ENCODE measurements at regions not wholly inside any gene's neighbourhood (a gene's known extent, or its start where the extent isn't known, plus 50 kb on each side); places are given as distances from the start of the nearest gene placed in this dataset.
"Not testable (repeated sequence)": the region's sequence is repeated elsewhere in the genome, so short reads cannot be mapped to it uniquely, and the experiment has no call there.

DNA sequence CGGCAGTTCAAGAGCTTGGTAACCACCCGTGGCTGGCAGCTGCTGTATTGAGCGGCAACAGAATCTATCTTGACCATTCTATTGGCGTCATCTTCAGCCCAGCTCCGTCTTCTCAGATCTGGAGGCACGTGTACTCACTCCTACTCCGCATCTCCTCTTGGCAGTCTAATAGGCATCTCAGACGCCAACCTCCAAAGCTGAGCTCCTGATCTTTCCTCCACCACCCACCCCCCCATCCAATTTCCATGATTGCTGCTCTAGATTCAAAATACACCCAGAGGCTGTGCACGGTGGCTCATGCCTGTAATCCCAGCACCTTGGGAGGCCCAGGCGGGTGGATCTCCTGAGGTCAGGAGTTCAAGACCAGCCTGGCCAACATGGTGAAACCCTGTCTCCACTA is 84.6 kb upstream of the CASZ1 start:
- no peak for DNase-seq
- Histone ChIP-seq H3K9me3 (no peaks in the 10 kb centered on the region), H3K27ac (no peak overlapping the region), H3K4me3 (no peak overlapping the region), H3K27me3 (no peaks in the 10 kb centered on the region), H3K4me1 (no peaks in the 10 kb centered on the region), H3K36me3 (no peaks in the 10 kb centered on the region)
- TF ChIP-seq CTCF (IDR thresholded peaks at IDR 0.05) (no peak), POLR2A (IDR thresholded peaks at IDR 0.05) (no peak), POLR2AphosphoS5 (IDR thresholded peaks at IDR 0.05) (no peak), EP300 (IDR thresholded peaks at IDR 0.05) (no peak)
- no peak for ATAC-seq (ENCODE audit: low FRiP score in 2 of 2)
- 86 to 96% methylated on average over 10 of the region's 10 CpGs for WGBS, 2 donors

- Histone ChIP-seq H3K4me1 (no peaks in the 10 kb centered on the region), H3K27me3 (no peaks in the 10 kb centered on the region), H3K9me3 (no peaks in the 10 kb centered on the region), H3K27ac (no peak overlapping the region), H3K4me3 (no peak overlapping the region), H3K36me3 (no peaks in the 10 kb centered on the region)
- ATAC-seq (ENCODE audit: low FRiP score in 2 of 2) (no peak), DNase-seq (no peak)
- TF ChIP-seq POLR2A (IDR thresholded peaks at IDR 0.05) (no peak), EP300 (IDR thresholded peaks at IDR 0.05) (no peak), CTCF (IDR thresholded peaks at IDR 0.05) (no peak)
- 89% methylated on average over 4 of the region's 4 CpGs for WGBS, 2 donors
Measured at GRCh38 chr1:10882069-10882468, 85.6 kb upstream of the CASZ1 start.

DNA sequence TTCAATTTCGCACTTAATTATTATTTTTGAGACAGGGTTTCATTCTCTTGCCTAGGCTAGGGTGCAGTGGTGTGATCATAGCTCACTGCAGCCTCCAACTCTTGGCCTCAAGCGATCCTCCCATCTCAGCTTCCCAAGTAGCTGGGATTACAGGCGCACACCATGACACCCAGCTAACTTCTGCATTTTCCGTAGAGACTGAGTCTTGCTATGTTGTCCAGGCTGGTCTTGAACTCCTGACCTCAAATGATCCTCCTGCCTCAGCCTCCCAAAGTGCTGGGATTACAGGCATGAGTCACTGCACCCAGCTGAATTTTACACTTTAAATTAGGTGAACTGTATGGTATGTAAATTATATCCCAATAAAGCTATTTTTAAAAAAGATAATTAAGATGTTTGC is 90.6 kb upstream of the CASZ1 start:
- H3K9me3 ChIP-seq; DNase-seq; H3K4me3 ChIP-seq; H3K36me3 ChIP-seq; ATAC-seq (ENCODE audit: low FRiP score in 2 of 2); H3K27ac ChIP-seq: not testable (repeated sequence)
- H3K27me3 ChIP-seq, result peaks cover 0 to 13% (median 7%) of the 10 kb centered on the region in 4 donors
- 87 to 93% methylated on average over 4 of the region's 4 CpGs for WGBS, 2 donors
- H3K4me1 ChIP-seq, result peaks cover 0 to 13% (median 5%) of the 10 kb centered on the region in 4 donors

DNA sequence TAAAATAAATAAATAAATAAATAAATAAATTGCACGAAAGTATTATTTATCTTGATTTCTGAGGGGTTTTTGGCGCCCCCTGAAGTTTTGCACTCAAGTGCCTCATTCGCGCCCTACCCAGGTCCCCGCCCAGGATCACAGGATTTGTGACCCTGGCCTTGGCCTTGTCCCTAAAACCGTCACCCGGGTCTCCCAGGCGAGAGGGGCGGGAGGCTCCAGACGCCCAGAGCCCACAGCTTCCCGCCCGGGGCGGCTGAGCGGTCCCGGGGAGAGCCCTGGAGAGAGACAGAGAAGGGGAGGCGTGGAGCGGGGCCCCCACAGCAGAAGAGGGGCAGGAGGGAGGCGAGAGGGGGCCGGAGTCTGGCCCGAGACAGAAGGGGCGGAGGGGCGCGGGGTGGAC is 91.8 kb upstream of the CASZ1 start:
- ATAC-seq (ENCODE audit: low FRiP score in 2 of 2), result no peak
- H3K27ac ChIP-seq, result no peak overlapping the region
- no peaks in the 10 kb centered on the region for H3K36me3 ChIP-seq
- 13 to 27% methylated on average over 9 to 15 of the region's 23 CpGs for WGBS, 2 donors
- no peak for TF ChIP-seq POLR2A (IDR thresholded peaks at IDR 0.05)
- no peak for TF ChIP-seq EP300 (IDR thresholded peaks at IDR 0.05)
- TF ChIP-seq POLR2AphosphoS5 (IDR thresholded peaks at IDR 0.05), result no peak
- no peak for TF ChIP-seq CTCF (IDR thresholded peaks at IDR 0.05)
- H3K4me3 ChIP-seq, result peak overlapping the region in 1 of 4 donors; percentile 19
- H3K9me3 ChIP-seq, result no peaks in the 10 kb centered on the region
- H3K4me1 ChIP-seq, result peaks cover 0 to 13% (median 5%) of the 10 kb centered on the region in 4 donors
- DNase-seq, result peak in 1 of 2 donors; percentile 66
- peaks cover 0 to 13% (median 7%) of the 10 kb centered on the region in 4 donors for H3K27me3 ChIP-seq

DNA sequence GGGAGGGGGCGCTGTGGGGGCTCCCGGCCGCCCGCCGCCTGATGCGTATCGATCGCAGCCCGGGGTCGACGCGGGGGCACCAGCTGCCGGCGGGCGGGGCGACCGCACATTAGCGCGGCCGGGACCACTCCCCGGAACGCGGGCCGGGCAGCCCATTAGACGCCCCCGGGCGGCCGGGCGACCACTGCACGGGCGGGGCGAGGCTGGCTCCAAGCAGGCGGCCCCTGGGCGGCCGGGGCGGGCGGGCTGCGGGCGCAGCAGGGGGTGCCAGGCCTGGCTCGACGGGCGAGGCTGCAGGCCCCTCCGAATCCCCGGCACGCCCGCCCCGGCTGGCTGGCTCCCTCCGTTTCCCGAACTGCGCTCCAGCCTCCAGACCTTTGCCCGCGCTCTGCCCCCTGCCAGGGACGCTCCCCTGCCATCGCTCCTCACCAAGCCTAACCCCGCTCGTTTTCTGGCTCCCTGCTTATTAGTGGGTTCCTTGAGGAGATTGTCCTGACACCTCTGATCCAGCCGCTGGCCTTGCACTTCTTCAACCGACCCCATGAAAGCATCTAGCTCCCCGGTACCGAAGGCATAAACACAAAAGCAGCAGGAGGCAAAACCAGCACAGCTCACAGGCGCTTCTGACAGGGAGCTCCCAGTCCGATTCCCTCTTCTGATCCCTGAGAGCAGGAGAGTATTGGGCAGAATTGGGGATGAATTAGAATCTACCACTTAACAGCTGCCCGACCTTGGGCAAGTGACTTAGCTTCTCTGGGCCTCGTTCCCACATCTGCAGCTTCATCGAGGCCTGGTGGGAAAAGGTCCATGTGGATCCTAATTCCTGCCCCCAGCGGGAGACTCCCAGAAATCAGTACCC is 92.6 kb upstream of the CASZ1 start:
- H3K27me3 ChIP-seq, result peaks cover 0 to 13% (median 7%) of the 10 kb centered on the region in 4 donors
- DNase-seq (peak in 1 of 2 donors; percentile 70), ATAC-seq (ENCODE audit: low FRiP score in 2 of 2) (no peak)
- H3K4me1 ChIP-seq, result peaks cover 0 to 13% (median 5%) of the 10 kb centered on the region in 4 donors
- H3K36me3 ChIP-seq, result no peaks in the 10 kb centered on the region
- peak overlapping the region in 1 of 4 donors; percentile 19 for H3K4me3 ChIP-seq
- TF ChIP-seq POLR2A (IDR thresholded peaks at IDR 0.05), result no peak
- TF ChIP-seq CTCF (IDR thresholded peaks at IDR 0.05), result no peak
- no peak for TF ChIP-seq EP300 (IDR thresholded peaks at IDR 0.05)
- WGBS, 2 donors, result 45 to 51% methylated on average over 19 to 31 of the region's 66 CpGs
- no peak overlapping the region for H3K27ac ChIP-seq
- no peaks in the 10 kb centered on the region for H3K9me3 ChIP-seq
